ENCODE measurements at regions not wholly inside any gene's neighbourhood (a gene's known extent, or its start where the extent isn't known, plus 50 kb on each side); places are given as distances from the start of the nearest gene placed in this dataset.

DNA sequence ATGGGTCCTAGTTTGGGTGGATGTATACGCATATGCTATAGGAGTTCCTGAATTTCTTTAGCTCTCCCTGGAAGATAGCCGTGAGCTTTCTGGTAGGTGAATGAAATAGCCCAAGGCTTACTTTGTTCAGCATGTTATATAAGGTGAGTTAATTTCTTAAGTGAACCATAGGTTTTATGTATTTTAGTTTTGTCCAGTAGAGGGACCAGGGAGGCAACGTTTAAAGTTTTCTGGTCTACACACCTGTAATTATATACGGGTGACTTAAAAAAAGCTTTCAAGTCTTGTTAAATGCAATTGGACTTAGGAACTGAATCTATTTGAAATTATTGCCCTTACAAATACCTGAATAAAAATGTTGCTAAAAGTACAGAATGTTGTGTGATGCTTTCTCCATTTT lies 402.5 kb upstream of the DDX18 start:
- Histone ChIP-seq H3K23ac (ENCODE audit: insufficient read length) (no peak overlapping the region), H3K79me2 (ENCODE audit: control insufficient read depth in 1 of 2, insufficient read depth in 2 of 2, low read length in 2 of 2) (no peaks in the 10 kb centered on the region), H3K4me2 (ENCODE audit: insufficient read depth in 1 of 2, low read depth in 2 of 2, low read length in 2 of 2) (no peak overlapping the region), H4K5ac (ENCODE audit: insufficient read length, low read depth, low read length) (no peak overlapping the region), H2BK120ac (replicated peaks; ENCODE audit: low read depth, low read length) (no peak overlapping the region), H2AK5ac (ENCODE audit: low read depth, low read length) (no peak overlapping the region), H2BK20ac (ENCODE audit: low read length) (no peak overlapping the region), H3K9ac (replicated peaks in 1 of 4; ENCODE audit: extremely low read depth in 1 of 4, low read depth in 3 of 4, low read length in 3 of 4) (no peak overlapping the region), H3K4me1 (replicated peaks in 1 of 4; ENCODE audit: control insufficient read depth in 3 of 4, insufficient read depth in 4 of 4, low read length in 3 of 4) (no peaks in the 10 kb centered on the region), H3K27ac (ENCODE audit: low read depth, low read length) (no peak overlapping the region), H2BK15ac (ENCODE audit: low read length) (no peak overlapping the region), H3K36me3 (ENCODE audit: control insufficient read depth in 2 of 4, insufficient read depth in 4 of 4, low read length in 3 of 4) (no peaks in the 10 kb centered on the region), H2AFZ (ENCODE audit: low read length) (no peak overlapping the region), H2BK5ac (ENCODE audit: low read depth, low read length) (no peak overlapping the region), H3K14ac (ENCODE audit: insufficient read length) (no peak overlapping the region), H3K79me1 (ENCODE audit: low read depth, low read length) (no peaks in the 10 kb centered on the region), H3K9me3 (ENCODE audit: insufficient read depth in 2 of 2, low read depth in 1 of 2, low read length in 1 of 2) (no peaks in the 10 kb centered on the region), H2BK12ac (ENCODE audit: low read depth, low read length) (no peak overlapping the region), H4K8ac (ENCODE audit: extremely low read depth, insufficient read depth, low read length) (no peak overlapping the region), H3K4ac (replicated peaks; ENCODE audit: insufficient read length, low read depth, low read length) (no peak overlapping the region), H3K18ac (ENCODE audit: extremely low read depth, low read length) (no peak overlapping the region), H3K27me3 (replicated peaks in 1 of 4; ENCODE audit: control insufficient read depth in 3 of 4, extremely low read depth in 1 of 4, insufficient read depth in 3 of 4, low read length in 3 of 4) (no peaks in the 10 kb centered on the region), H3K4me3 (ENCODE audit: extremely low read depth in 1 of 4, insufficient read depth in 2 of 4, low read depth in 3 of 4, low read length in 4 of 4) (no peak overlapping the region), H3K23me2 (ENCODE audit: low read depth, low read length) (no peaks in the 10 kb centered on the region; the same call in 1 of the 2 replicates), H3K56ac (replicated peaks; ENCODE audit: insufficient read length, low read depth, low read length) (no peak overlapping the region), H4K20me1 (replicated peaks in 1 of 2; ENCODE audit: control insufficient read depth in 1 of 2, insufficient read depth in 2 of 2, low read length in 2 of 2) (no peaks in the 10 kb centered on the region), H4K91ac (replicated peaks; ENCODE audit: insufficient read length, low read length) (no peak overlapping the region)
- POLR2A ChIA-PET (ENCODE audit: partially characterized antibody), result interaction anchor here (0.6 kb wide), 1 partner anchor 353 kb away, joined by 5 read pairs; no protein-coding TSS in a partner anchor
- 64% methylated on average over 4 of the region's 4 CpGs; no CpG with 5 or more reads in 1 of the 2 experiments for WGBS, 2 experiments (ENCODE audit: extremely low coverage in 1 of 2, insufficient coverage in 1 of 2, insufficient read length in 1 of 2, insufficient replicate concordance in 2 of 2, low coverage in 1 of 2, low lambda C conversion rate in 2 of 2, missing lambda C conversion rate in 1 of 2)
- TF ChIP-seq CTCF (IDR thresholded peaks at IDR 0.05; ENCODE audit: control extremely low read depth in 1 of 3, insufficient read depth in 1 of 3, low read depth in 1 of 3, low read length in 3 of 3) (no peak), RAD21 (IDR thresholded peaks at IDR 0.05 in 1 of 2, conservative IDR thresholded peaks at IDR 0.05 in 1 of 2; ENCODE audit: low read depth in 2 of 2, low read length in 2 of 2) (peak in 1 of 2 experiments; percentile 13; a peak in 1 of 4 replicates)
- CTCF ChIA-PET (ENCODE audit: partially characterized antibody), result interaction anchor here (0.5 to 2.4 kb wide), 8 partner anchors 8 to 903 kb away, joined by 3 to 6 read pairs (median 3); no protein-coding TSS in a partner anchor
- no peak for FAIRE-seq
- no peak for DNase-seq (ENCODE audit: low read depth in 1 of 2, low spot score in 2 of 2)
